Sigmoid colon (tissue), 6 donors: ENCODE measurements at regions not wholly inside any gene's neighbourhood (a gene's known extent, or its start where the extent isn't known, plus 50 kb on each side); places are given as distances from the start of the nearest gene placed in this dataset.

Experiments used
- DNase-seq: peaks from one replicate; pipeline ENCODE4 v3.0.0-alpha.2; 2019
- H3K27ac ChIP-seq, 4 donors: fragments of 200-600 bp; sonication (generic); one replicate each; pipeline ENCODE4 v1.5.1; 2016 to 2019; ENCODE audit warnings: mild to moderate bottlenecking in 1 of 4
- H3K27me3 ChIP-seq, 3 donors: fragments of 200-600 bp; sonication (generic); one replicate each; pipeline ENCODE4 v1.5.1; 2019; ENCODE audit warnings: mild to moderate bottlenecking in 1 of 3
- H3K36me3 ChIP-seq, 4 donors: fragments of 200-600 bp; sonication (generic); one replicate each; pipeline ENCODE4 v1.5.1; 2016 to 2019
- H3K4me1 ChIP-seq, 4 donors: fragments of 200-600 bp; sonication (generic); one replicate each; pipeline ENCODE4 v1.5.1; 2017 to 2019
- H3K4me3 ChIP-seq, 4 donors: fragments of 200-600 bp; sonication (generic); one replicate each; pipeline ENCODE4 v1.5.1; 2017 to 2019; ENCODE audit warnings: mild to moderate bottlenecking in 2 of 4, moderate library complexity in 1 of 4
- H3K9me3 ChIP-seq, 4 donors: fragments of 200-600 bp in 3 of 4; sonication (generic) in 3 of 4; one replicate each; pipeline versions ENCODE4 v1.5.1 to v1.6.1; 2013 to 2019
- CTCF ChIP-seq, 4 experiments: fragments of 450-650 bp in 3 of 4; fragments of 200-600 bp in 1 of 4; IDR thresholded peaks; one replicate each; pipeline ENCODE4 v1.5.1; 2016 to 2019; ENCODE audit warnings: antibody characterized with exemption in 4 of 4, mild to moderate bottlenecking in 3 of 4, moderate library complexity in 2 of 4
- EP300 ChIP-seq, 4 donors: sonication (generic); formaldehyde crosslinking; IDR thresholded peaks; one replicate each; pipeline ENCODE4 v1.6.1; 2017; ENCODE audit warnings: antibody characterized with exemption in 4 of 4
- POLR2A ChIP-seq, 2 donors: fragments of 450-650 bp; IDR thresholded peaks; one replicate each; pipeline ENCODE4 v1.6.1; 2016; ENCODE audit warnings: antibody characterized with exemption in 2 of 2, mild to moderate bottlenecking in 2 of 2, moderate library complexity in 2 of 2
- POLR2AphosphoS5 ChIP-seq, 4 donors: sonication (generic); formaldehyde crosslinking; IDR thresholded peaks; one replicate each; pipeline ENCODE4 v1.6.1; 2017; ENCODE audit warnings: antibody characterized with exemption in 4 of 4
- WGBS, 2 donors: extraction: QIAGEN DNeasy Blood & Tissue Kit; methylation state at CpG; one replicate each; pipeline ENCODE4 v1.1.7; 2013; 5-methylcytosine and 5-hydroxymethylcytosine counted together
- intact Hi-C: fragments of 100-400 bp; cut with DNase I; formaldehyde crosslinking; loops from one replicate; pipeline ENCODE4 v1.15.1; 2023
- donor health status: healthy with polysubstance abuse.
- donor health status: healthy.

- Histone ChIP-seq H3K36me3 (no peaks in the 10 kb centered on the region), H3K27me3 (no peaks in the 10 kb centered on the region), H3K9me3 (no peaks in the 10 kb centered on the region), H3K27ac (no peak overlapping the region), H3K4me1 (no peaks in the 10 kb centered on the region), H3K4me3 (no peak overlapping the region)
- intact Hi-C loops, result no loop called here
- no peak for TF ChIP-seq POLR2AphosphoS5 (IDR thresholded peaks at IDR 0.05)
- TF ChIP-seq CTCF (IDR thresholded peaks at IDR 0.05), result no peak
- no peak for TF ChIP-seq EP300 (IDR thresholded peaks at IDR 0.05)
- TF ChIP-seq POLR2A (IDR thresholded peaks at IDR 0.05), result no peak
- no peak for DNase-seq
- 76 to 84% methylated on average over 4 of the region's 4 CpGs for WGBS, 2 donors
Observed at GRCh38 chr10:120666308-120666707, 184.9 kb upstream of the WDR11 start.

DNA sequence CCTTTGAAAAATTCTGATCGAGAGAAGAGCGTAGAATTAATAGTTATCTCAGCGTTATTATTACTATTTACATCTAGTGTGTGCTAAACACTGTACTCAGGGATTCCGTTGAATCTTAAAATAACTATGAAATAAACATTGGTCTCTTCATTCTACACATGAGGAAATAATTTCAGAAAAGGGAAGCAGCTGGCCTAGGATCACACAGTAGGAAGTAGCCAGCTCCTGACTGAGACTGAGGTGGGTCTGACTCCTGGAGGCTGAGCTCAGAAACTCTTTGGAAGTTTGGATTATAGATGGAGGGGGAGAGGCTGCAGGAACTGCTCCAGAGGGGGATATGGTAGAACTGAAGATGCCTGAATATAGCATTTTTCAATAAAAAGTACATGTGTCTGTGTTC lies 183.9 kb upstream of the WDR11 start:
- Histone ChIP-seq H3K36me3 (no peaks in the 10 kb centered on the region), H3K4me1 (no peaks in the 10 kb centered on the region), H3K9me3 (no peaks in the 10 kb centered on the region), H3K27ac (no peak overlapping the region), H3K27me3 (no peaks in the 10 kb centered on the region), H3K4me3 (no peak overlapping the region)
- TF ChIP-seq POLR2AphosphoS5 (IDR thresholded peaks at IDR 0.05) (no peak), POLR2A (IDR thresholded peaks at IDR 0.05) (no peak), EP300 (IDR thresholded peaks at IDR 0.05) (no peak), CTCF (IDR thresholded peaks at IDR 0.05) (no peak)
- DNase-seq, result no peak
- 42 to 57% methylated on average over 4 of the region's 4 CpGs for whole genome bisulfite sequencing, 2 donors
- intact Hi-C loops, result no loop called here

GRCh38 chr10:120671491-120671890 lies 179.7 kb upstream of the WDR11 start:
- H3K9me3 ChIP-seq, result no peaks in the 10 kb centered on the region
- TF ChIP-seq POLR2A (IDR thresholded peaks at IDR 0.05), result no peak
- intact Hi-C loops, result no loop called here

DNA sequence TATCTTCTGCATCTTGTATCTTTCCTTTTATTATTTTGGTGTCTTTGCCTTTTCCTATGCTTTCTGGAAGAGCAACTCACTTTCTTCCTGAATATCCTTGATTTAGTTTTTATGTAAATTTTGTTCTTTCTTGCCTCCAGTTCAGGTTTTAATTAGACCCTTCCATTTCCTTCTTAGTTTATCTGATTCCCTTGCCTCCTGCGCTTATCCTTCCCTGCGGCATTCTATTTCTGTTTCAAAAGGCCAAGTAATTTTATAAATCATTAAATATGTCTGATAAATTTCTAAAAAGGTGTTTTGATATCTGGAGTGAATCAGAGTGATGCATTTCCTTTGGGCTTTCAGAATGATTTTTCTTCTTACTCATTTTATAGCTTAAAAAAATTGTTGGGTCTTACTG lies 167.7 kb upstream of the WDR11 start:
- intact Hi-C loops, result no loop called here
- Histone ChIP-seq H3K27ac (no peak overlapping the region), H3K9me3 (no peaks in the 10 kb centered on the region), H3K36me3 (no peaks in the 10 kb centered on the region), H3K27me3 (no peaks in the 10 kb centered on the region), H3K4me1 (no peaks in the 10 kb centered on the region), H3K4me3 (no peak overlapping the region)
- no peak for DNase-seq
- 94 to 98% methylated on average over 2 of the region's 2 CpGs for WGBS, 2 donors
- TF ChIP-seq POLR2A (IDR thresholded peaks at IDR 0.05) (no peak), CTCF (IDR thresholded peaks at IDR 0.05) (no peak), EP300 (IDR thresholded peaks at IDR 0.05) (no peak), POLR2AphosphoS5 (IDR thresholded peaks at IDR 0.05) (no peak)

More at GRCh38 chr10:120671491-120671890, 179.7 kb upstream of the WDR11 start:
- H3K4me1 ChIP-seq, result no peaks in the 10 kb centered on the region
- no peaks in the 10 kb centered on the region for H3K36me3 ChIP-seq
- H3K27ac ChIP-seq, result no peak overlapping the region
- H3K27me3 ChIP-seq, result no peaks in the 10 kb centered on the region
- WGBS, 2 donors, result 77 to 90% methylated on average over 2 of the region's 2 CpGs
- H3K4me3 ChIP-seq, result no peak overlapping the region
- no peak for DNase-seq

GRCh38 chr10:120684226-120684625 lies 166.9 kb upstream of the WDR11 start:
- no peaks in the 10 kb centered on the region for H3K4me1 ChIP-seq
- TF ChIP-seq POLR2AphosphoS5 (IDR thresholded peaks at IDR 0.05) (no peak), POLR2A (IDR thresholded peaks at IDR 0.05) (no peak), CTCF (IDR thresholded peaks at IDR 0.05) (no peak), EP300 (IDR thresholded peaks at IDR 0.05) (no peak)
- intact Hi-C loops, result no loop called here
- no peaks in the 10 kb centered on the region for H3K9me3 ChIP-seq
- DNase-seq, result no peak
- H3K27me3 ChIP-seq, result no peaks in the 10 kb centered on the region
- no peak overlapping the region for H3K27ac ChIP-seq
- no peaks in the 10 kb centered on the region for H3K36me3 ChIP-seq
- WGBS, 2 donors, result 14 to 20% methylated on average over 5 of the region's 5 CpGs
- H3K4me3 ChIP-seq, result no peak overlapping the region
